Fibroblast of lung (primary cell): ENCODE measurements at regions not wholly inside any gene's neighbourhood (a gene's known extent, or its start where the extent isn't known, plus 50 kb on each side); places are given as distances from the start of the nearest gene placed in this dataset.
"Not testable (repeated sequence)": the region's sequence is repeated elsewhere in the genome, so short reads cannot be mapped to it uniquely, and the experiment has no call there.

Experiments used
- DNase-seq, 2 donors: peaks; one replicate each; pipeline versions ENCODE4 v3.0.0 to v3.0.0-alpha.2; 2010; ENCODE audit warnings: low read depth in 2 of 2
- H2AFZ ChIP-seq: 2 replicates; pipeline ENCODE4 v1.5.1; 2012; ENCODE audit warnings: low read length, control low read depth, inconsistent platforms
- H3K27ac ChIP-seq: 2 replicates; pipeline ENCODE4 v1.5.1; 2011; ENCODE audit warnings: low read length, control low read depth; ENCODE audit not compliant: insufficient read depth
- H3K27me3 ChIP-seq: 2 replicates; pipeline ENCODE4 v1.5.1; 2011; ENCODE audit warnings: mild to moderate bottlenecking, low read length; ENCODE audit not compliant: control insufficient read depth, insufficient read depth
- H3K36me3 ChIP-seq: 2 replicates; pipeline ENCODE4 v1.5.1; 2011; ENCODE audit warnings: low read length; ENCODE audit not compliant: control insufficient read depth, insufficient read depth
- H3K4me1 ChIP-seq: 2 replicates; pipeline ENCODE4 v1.5.1; 2011; ENCODE audit warnings: low read length; ENCODE audit not compliant: control insufficient read depth, insufficient read depth; ENCODE audit errors: extremely low read depth
- H3K4me2 ChIP-seq: 2 replicates; pipeline ENCODE4 v1.5.1; 2011; ENCODE audit warnings: low read length, control low read depth; ENCODE audit not compliant: insufficient read depth; ENCODE audit errors: extremely low read depth
- H3K4me3 ChIP-seq, 4 experiments: fragments of 200-600 bp in 1 of 4; sonication (generic) in 1 of 4; replicated peaks in 1 of 4; 2 replicates each; pipeline ENCODE4 v1.5.1; 2011 to 2016; ENCODE audit warnings: low read length in 4 of 4, low read depth in 3 of 4, mild to moderate bottlenecking in 3 of 4, control low read depth in 2 of 4, inconsistent platforms in 1 of 4, mixed read lengths in 1 of 4; ENCODE audit not compliant: insufficient read depth in 1 of 4; ENCODE audit errors: control extremely low read depth in 1 of 4
- H3K79me2 ChIP-seq: 2 replicates; pipeline ENCODE4 v1.5.1; 2012; ENCODE audit warnings: mild to moderate bottlenecking, low read length, inconsistent platforms; ENCODE audit not compliant: control insufficient read depth, insufficient read depth
- H3K9ac ChIP-seq: 2 replicates; pipeline ENCODE4 v1.5.1; 2011; ENCODE audit warnings: mild to moderate bottlenecking, low read length, control low read depth; ENCODE audit not compliant: insufficient read depth
- H3K9me3 ChIP-seq: 2 replicates; pipeline ENCODE4 v1.5.1; 2012; ENCODE audit warnings: low read depth, low read length; ENCODE audit not compliant: control insufficient read depth, insufficient read depth
- H4K20me1 ChIP-seq: 2 replicates; pipeline ENCODE4 v1.5.1; 2011; ENCODE audit warnings: low read length; ENCODE audit not compliant: control insufficient read depth, insufficient read depth; ENCODE audit errors: extremely low read depth
- EZH2 ChIP-seq: IDR thresholded peaks from 2 replicates; pipeline ENCODE4 v1.5.1; 2012; ENCODE audit warnings: low read length, control low read depth, mild to moderate bottlenecking; ENCODE audit errors: missing control alignments
- TF ChIP-seq, protein P1 (sequence below), 2 donors: IDR thresholded peaks in 1 of 2; conservative IDR thresholded peaks in 1 of 2; 1 replicate in 1 of 2; 2 replicates in 1 of 2; pipeline ENCODE4 v1.5.1; 2011 to 2012; ENCODE audit warnings: low read length in 2 of 2, control low read depth in 1 of 2, inconsistent platforms in 1 of 2, low read depth in 1 of 2, mild to moderate bottlenecking in 1 of 2

GRCh38 chr6:115540077-115540869 is 520.4 kb downstream of the FRK start:
- Histone ChIP-seq H3K4me2 (no peak overlapping the region), H3K9ac (no peak overlapping the region)

GRCh38 chr6:115539531-115539930 is 521.2 kb downstream of the FRK start:
- H3K79me2 ChIP-seq: no peaks in the 10 kb centered on the region
- no peak overlapping the region for H3K4me2 ChIP-seq
- no peaks in the 10 kb centered on the region for H3K4me1 ChIP-seq
- no peaks in the 10 kb centered on the region for H3K27me3 ChIP-seq
- H3K27ac ChIP-seq: no peak overlapping the region
- no peaks in the 10 kb centered on the region for H4K20me1 ChIP-seq
- no peak overlapping the region for H2AFZ ChIP-seq
- DNase-seq: no peak
- no peak overlapping the region for H3K4me3 ChIP-seq
- no peak for TF ChIP-seq EZH2
- TF ChIP-seq, protein P1, sequence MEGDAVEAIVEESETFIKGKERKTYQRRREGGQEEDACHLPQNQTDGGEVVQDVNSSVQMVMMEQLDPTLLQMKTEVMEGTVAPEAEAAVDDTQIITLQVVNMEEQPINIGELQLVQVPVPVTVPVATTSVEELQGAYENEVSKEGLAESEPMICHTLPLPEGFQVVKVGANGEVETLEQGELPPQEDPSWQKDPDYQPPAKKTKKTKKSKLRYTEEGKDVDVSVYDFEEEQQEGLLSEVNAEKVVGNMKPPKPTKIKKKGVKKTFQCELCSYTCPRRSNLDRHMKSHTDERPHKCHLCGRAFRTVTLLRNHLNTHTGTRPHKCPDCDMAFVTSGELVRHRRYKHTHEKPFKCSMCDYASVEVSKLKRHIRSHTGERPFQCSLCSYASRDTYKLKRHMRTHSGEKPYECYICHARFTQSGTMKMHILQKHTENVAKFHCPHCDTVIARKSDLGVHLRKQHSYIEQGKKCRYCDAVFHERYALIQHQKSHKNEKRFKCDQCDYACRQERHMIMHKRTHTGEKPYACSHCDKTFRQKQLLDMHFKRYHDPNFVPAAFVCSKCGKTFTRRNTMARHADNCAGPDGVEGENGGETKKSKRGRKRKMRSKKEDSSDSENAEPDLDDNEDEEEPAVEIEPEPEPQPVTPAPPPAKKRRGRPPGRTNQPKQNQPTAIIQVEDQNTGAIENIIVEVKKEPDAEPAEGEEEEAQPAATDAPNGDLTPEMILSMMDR (conservative IDR thresholded peaks at IDR 0.05 in 1 of 2, IDR thresholded peaks at IDR 0.05 in 1 of 2; ENCODE audit: low read depth in 1 of 2, low read length in 2 of 2): no peak
- H3K9me3 ChIP-seq: no peaks in the 10 kb centered on the region
- no peaks in the 10 kb centered on the region for H3K36me3 ChIP-seq
- H3K9ac ChIP-seq: no peak overlapping the region

More at GRCh38 chr6:115540077-115540869, 520.4 kb downstream of the FRK start:
- H3K4me3 ChIP-seq: no peak overlapping the region
- H3K79me2 ChIP-seq: no peaks in the 10 kb centered on the region
- H3K9me3 ChIP-seq: no peaks in the 10 kb centered on the region
- H3K36me3 ChIP-seq: no peaks in the 10 kb centered on the region
- no peak for DNase-seq
- no peaks in the 10 kb centered on the region for H3K4me1 ChIP-seq
- TF ChIP-seq, protein P1 (conservative IDR thresholded peaks at IDR 0.05 in 1 of 2, IDR thresholded peaks at IDR 0.05 in 1 of 2; ENCODE audit: low read depth in 1 of 2, low read length in 2 of 2): no peak
- TF ChIP-seq EZH2: no peak
- no peak overlapping the region for H2AFZ ChIP-seq
- no peaks in the 10 kb centered on the region for H4K20me1 ChIP-seq
- H3K27ac ChIP-seq: no peak overlapping the region
- H3K27me3 ChIP-seq: no peaks in the 10 kb centered on the region

DNA sequence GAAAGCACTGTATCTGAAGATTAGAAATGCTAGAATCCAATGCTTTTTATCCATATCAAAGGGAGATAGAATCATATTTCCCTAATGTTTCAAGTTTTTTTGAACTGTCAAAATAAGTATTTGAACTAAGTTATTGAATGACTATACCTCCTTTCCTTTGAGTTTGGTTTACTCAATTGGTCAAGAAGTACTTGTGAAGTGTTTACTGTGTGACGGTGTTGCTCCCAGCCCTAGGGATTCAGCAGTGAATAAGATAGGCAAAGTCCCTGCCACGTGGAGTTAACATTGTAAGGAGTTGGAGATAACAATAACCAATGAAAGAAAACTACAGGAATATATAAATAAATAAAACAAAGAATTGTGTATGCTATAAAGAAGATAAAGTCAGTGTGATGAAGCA is 535.9 kb downstream of the FRK start:
- no peak for DNase-seq
- H2AFZ ChIP-seq: no peak overlapping the region
- no peaks in the 10 kb centered on the region for H3K36me3 ChIP-seq
- H3K4me1 ChIP-seq: no peaks in the 10 kb centered on the region
- no peak overlapping the region for H3K4me2 ChIP-seq
- TF ChIP-seq, protein P1 (conservative IDR thresholded peaks at IDR 0.05 in 1 of 2, IDR thresholded peaks at IDR 0.05 in 1 of 2; ENCODE audit: low read depth in 1 of 2, low read length in 2 of 2): no peak
- TF ChIP-seq EZH2: no peak
- no peaks in the 10 kb centered on the region for H3K79me2 ChIP-seq
- H3K27me3 ChIP-seq: no peaks in the 10 kb centered on the region
- no peak overlapping the region for H3K9ac ChIP-seq
- H3K27ac ChIP-seq: no peak overlapping the region
- H3K9me3 ChIP-seq: no peaks in the 10 kb centered on the region
- H4K20me1 ChIP-seq: no peaks in the 10 kb centered on the region
- H3K4me3 ChIP-seq: no peak overlapping the region

GRCh38 chr6:115521747-115522146 is 538.9 kb downstream of the FRK start:
- H4K20me1 ChIP-seq, H3K9ac ChIP-seq, H3K9me3 ChIP-seq, H3K4me1 ChIP-seq, H3K27me3 ChIP-seq, H3K79me2 ChIP-seq, H2AFZ ChIP-seq, H3K4me2 ChIP-seq, H3K36me3 ChIP-seq, DNase-seq, H3K4me3 ChIP-seq, H3K27ac ChIP-seq: not testable (repeated sequence)
